ENCODE measurements at regions not wholly inside any gene's neighbourhood (a gene's known extent, or its start where the extent isn't known, plus 50 kb on each side); places are given as distances from the start of the nearest gene placed in this dataset.
"Not testable (repeated sequence)": the region's sequence is repeated elsewhere in the genome, so short reads cannot be mapped to it uniquely, and the experiment has no call there.

GRCh38 chr4:108458681-108459080 is 161.7 kb upstream of the RPL34 start:
- no peak for DNase-seq (ENCODE audit: low read depth)

- DNase-seq (ENCODE audit: low read depth) = no peak
Measured at GRCh38 chr4:108454227-108454626, 166.1 kb upstream of the RPL34 start.

- DNase-seq (ENCODE audit: low read depth) = no peak
Measured at GRCh38 chr4:108453366-108453765, 167.0 kb upstream of the RPL34 start.

GRCh38 chr4:108450236-108450898 is 170.0 kb upstream of the RPL34 start:
- DNase-seq (ENCODE audit: low read depth) = no peak

- no peak for DNase-seq (ENCODE audit: low read depth)
Measured at GRCh38 chr4:108449129-108449528, 171.2 kb upstream of the RPL34 start.

GRCh38 chr4:108446556-108446955 is 173.8 kb upstream of the RPL34 start:
- DNase-seq (ENCODE audit: low read depth) = no peak

- DNase-seq (ENCODE audit: low read depth) = no peak
Measured at GRCh38 chr4:108445716-108446115, 174.7 kb upstream of the RPL34 start.

GRCh38 chr4:108443585-108443984 is 176.8 kb upstream of the RPL34 start:
- no peak for DNase-seq (ENCODE audit: low read depth)

GRCh38 chr4:108433832-108434231 is 186.5 kb upstream of the RPL34 start:
- no peak for DNase-seq (ENCODE audit: low read depth)

GRCh38 chr4:108433394-108433793 is 187.0 kb upstream of the RPL34 start:
- DNase-seq (ENCODE audit: low read depth) = not testable (repeated sequence)

GRCh38 chr4:108432418-108432817 is 188.0 kb upstream of the RPL34 start:
- DNase-seq (ENCODE audit: low read depth) = no peak

GRCh38 chr4:108431986-108432385 is 188.4 kb upstream of the RPL34 start:
- no peak for DNase-seq (ENCODE audit: low read depth)

GRCh38 chr4:108430921-108431320 is 189.5 kb upstream of the RPL34 start:
- DNase-seq (ENCODE audit: low read depth) = no peak

GRCh38 chr4:108429662-108430061 is 190.7 kb upstream of the RPL34 start:
- DNase-seq (ENCODE audit: low read depth) = no peak

- no peak for DNase-seq (ENCODE audit: low read depth)
Measured at GRCh38 chr4:108428923-108429322, 191.5 kb upstream of the RPL34 start.

GRCh38 chr4:108427946-108428485 is 192.4 kb upstream of the RPL34 start:
- no peak for DNase-seq (ENCODE audit: low read depth)

GRCh38 chr4:108426493-108426892 is 193.9 kb upstream of the RPL34 start:
- peak; percentile 20 for DNase-seq (ENCODE audit: low read depth)

- DNase-seq (ENCODE audit: low read depth) = peak; percentile 59
Measured at GRCh38 chr4:108425988-108426387, 194.4 kb upstream of the RPL34 start.

GRCh38 chr4:108417923-108418322 is 202.5 kb upstream of the RPL34 start:
- DNase-seq (ENCODE audit: low read depth) = no peak

GRCh38 chr4:108416831-108417230 is 203.5 kb upstream of the RPL34 start:
- DNase-seq (ENCODE audit: low read depth) = no peak

GRCh38 chr4:108415389-108415788 is 205.0 kb upstream of the RPL34 start:
- no peak for DNase-seq (ENCODE audit: low read depth)

- DNase-seq (ENCODE audit: low read depth) = no peak
Measured at GRCh38 chr4:108411836-108412235, 208.5 kb upstream of the RPL34 start.

GRCh38 chr4:108409691-108410090 is 210.7 kb upstream of the RPL34 start:
- DNase-seq (ENCODE audit: low read depth) = not testable (repeated sequence)

- no peak for DNase-seq (ENCODE audit: low read depth)
Measured at GRCh38 chr4:108405586-108405985, 214.8 kb upstream of the RPL34 start.

All from HS-27A (cell line).